ENCODE measurements at regions not wholly inside any gene's neighbourhood (a gene's known extent, or its start where the extent isn't known, plus 50 kb on each side); places are given as distances from the start of the nearest gene placed in this dataset.
"Not testable (repeated sequence)": the region's sequence is repeated elsewhere in the genome, so short reads cannot be mapped to it uniquely, and the experiment has no call there.

GRCh38 chr1:96220651-96221050, 500.9 kb upstream of the PTBP2 start:
- DNase-seq (ENCODE audit: low read depth in 2 of 3, low spot score in 2 of 3), result no peak

- DNase-seq (ENCODE audit: low read depth in 2 of 3, low spot score in 2 of 3), result no peak
These were observed 498.9 kb upstream of the PTBP2 start for GRCh38 chr1:96222701-96223100.

DNA sequence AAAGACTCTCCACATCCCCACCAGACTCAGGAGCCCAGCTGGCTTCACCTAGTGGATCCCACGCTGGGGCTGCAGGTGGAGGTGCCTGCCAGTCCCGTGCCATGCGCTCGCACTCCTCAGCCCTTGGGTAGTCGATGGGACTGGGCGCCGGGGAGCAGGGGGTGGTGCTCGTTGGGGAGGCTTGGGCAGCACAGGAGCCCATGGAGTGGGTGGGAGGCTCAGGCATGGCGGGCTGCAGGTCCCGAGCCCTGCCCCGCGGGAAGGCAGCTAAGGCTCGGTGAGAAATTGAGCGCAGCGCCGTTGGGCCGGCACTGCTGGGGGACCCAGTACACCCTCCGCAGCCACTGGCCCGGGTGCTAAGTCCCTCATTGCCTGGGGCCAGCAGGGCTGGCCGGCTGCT, 497.4 kb upstream of the PTBP2 start:
- not testable (repeated sequence) for DNase-seq (ENCODE audit: low read depth in 2 of 3, low spot score in 2 of 3)

GRCh38 chr1:96233422-96233821, 488.2 kb upstream of the PTBP2 start:
- DNase-seq (ENCODE audit: low read depth in 2 of 3, low spot score in 2 of 3), result no peak

DNA sequence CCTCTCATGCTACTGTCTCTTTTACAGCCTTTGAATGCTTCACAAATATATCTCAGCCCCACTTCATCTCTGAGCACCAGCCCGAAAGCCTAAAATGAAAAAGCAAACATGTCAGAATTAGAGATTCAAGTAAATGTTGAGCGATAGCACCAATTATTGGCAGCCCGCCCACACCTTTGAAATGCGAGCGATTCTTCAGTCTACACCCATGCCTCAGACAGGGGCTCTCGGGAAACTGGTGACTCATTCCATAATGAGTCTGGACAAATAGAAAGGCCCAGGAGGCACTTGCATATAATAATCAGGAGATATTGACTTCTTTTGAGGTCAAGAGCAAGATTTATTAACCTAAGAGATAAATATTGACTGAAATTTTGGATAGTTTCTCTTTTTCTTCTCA, 487.3 kb upstream of the PTBP2 start:
- no peak for DNase-seq (ENCODE audit: low read depth in 2 of 3, low spot score in 2 of 3)

- DNase-seq (ENCODE audit: low read depth in 2 of 3, low spot score in 2 of 3), result peak in 2 of 3 donors; percentile 22 to 52
These were observed 485.3 kb upstream of the PTBP2 start for GRCh38 chr1:96236156-96236739.

DNA sequence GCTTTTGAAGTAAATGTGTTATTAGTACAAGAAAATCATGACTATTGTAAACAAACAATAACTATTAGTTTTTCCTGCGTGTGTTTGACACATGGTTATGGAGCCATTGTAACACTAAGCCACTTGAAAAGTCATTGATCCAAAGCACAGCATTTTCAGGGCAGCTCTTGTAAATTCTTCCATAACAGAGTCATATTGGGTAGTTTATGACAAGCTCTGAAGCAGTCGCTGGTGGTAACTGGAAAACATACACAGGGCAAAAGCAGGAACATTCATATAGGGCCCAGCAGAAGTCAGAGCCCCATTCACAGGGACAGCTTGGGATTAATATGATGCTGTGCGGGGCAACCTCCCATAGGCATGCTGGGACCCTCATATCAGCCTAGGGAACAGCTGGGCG, 483.2 kb upstream of the PTBP2 start:
- no peak for DNase-seq (ENCODE audit: low read depth in 2 of 3, low spot score in 2 of 3)

DNA sequence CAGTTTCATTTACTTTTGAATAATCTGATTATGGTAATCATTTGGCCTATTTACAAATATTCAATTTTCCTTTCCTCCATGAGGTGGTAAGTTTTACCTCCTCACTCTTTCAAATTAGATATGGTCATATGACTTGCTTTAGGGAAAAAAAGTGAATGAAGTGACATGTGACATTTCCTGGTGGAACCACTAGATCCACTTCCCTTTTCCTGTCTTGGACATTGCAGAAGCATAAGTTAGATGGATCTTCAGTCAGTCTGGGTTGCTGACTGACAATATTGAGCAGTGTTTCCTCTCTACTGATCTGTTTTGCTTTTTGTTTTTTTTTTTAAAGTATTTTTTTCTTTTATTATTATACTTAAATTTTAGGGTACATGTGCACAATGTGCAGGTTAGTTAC, 481.1 kb upstream of the PTBP2 start:
- no peak for DNase-seq (ENCODE audit: low read depth in 2 of 3, low spot score in 2 of 3)

DNA sequence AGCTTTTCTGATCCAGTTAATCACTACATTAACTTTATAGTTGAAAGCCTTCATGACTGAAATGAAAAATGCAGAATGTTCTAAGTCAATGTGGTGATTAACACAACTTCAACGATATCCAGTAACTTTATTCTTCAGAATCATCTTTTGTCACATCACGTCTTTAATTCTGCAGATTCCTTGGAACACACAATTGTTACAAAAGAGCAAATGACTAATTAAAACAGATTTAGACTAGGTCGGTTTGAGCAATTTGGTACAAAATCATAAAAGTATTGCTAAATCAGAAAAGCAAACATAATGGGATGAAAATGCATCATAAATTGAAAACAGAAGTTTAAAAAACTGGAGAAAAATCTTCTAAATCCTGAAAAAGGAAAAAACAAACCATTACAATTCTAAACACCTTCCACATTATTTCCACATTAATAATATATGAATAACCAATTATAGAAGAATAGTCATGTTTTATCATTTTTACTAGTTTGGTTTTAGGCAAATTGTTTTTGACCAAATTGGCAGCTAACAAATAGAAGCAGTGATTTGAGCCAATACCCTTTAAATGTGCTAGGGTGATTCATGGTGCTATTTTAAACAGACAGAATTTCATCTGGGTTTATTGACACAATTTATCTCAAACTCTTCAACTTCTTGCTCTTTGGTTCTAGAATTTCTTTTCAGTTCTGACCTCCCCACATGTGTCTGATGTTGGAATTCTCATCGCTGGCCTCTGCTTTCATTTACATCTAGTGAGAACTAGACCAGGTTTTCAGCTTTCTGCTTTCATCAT, 468.1 kb upstream of the PTBP2 start:
- no peak for DNase-seq (ENCODE audit: low read depth in 2 of 3, low spot score in 2 of 3)

GRCh38 chr1:96256130-96256790, 465.3 kb upstream of the PTBP2 start:
- no peak for DNase-seq (ENCODE audit: low read depth in 2 of 3, low spot score in 2 of 3)

DNA sequence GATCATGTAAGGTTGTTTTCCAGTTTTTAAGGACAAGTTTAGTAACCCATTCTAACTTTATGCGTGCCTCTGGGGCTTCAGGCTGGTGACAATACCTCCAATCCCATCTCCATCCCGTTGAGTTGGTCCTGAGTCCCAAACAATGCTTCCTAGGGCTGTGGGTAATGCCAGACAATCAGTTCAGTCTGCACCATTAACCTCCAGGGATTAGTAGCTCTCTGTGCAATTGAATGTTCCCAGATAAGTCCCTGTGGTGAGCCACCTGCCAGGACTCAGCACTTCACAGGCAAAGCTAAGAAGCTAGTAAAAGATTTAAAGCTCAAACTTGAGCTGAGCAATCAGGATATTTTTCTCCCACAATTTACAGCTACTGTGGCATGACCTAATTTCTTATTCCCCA, 462.2 kb upstream of the PTBP2 start:
- no peak for DNase-seq (ENCODE audit: low read depth in 2 of 3, low spot score in 2 of 3)

- DNase-seq (ENCODE audit: low read depth in 2 of 3, low spot score in 2 of 3), result no peak
These were observed 440.1 kb upstream of the PTBP2 start for GRCh38 chr1:96281491-96281890.

DNA sequence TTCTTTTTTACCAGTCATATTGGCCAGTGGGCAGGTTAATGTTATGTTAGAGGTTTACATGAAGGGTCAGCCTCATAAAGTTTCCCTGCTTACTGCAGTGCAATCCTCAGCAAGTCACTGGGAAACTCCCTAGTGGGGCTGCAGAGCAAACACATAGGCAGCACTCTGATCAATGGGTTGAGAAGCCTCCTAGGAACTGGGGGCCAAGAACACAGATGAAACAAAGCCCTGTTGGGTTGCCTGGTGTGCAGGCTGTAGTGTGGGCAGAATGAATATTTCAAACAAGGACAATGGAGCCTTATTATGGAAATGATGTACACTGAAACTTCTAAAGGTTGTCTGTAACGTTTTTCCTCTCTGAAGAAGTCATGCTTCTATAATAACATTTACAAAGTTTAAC, 431.6 kb upstream of the PTBP2 start:
- DNase-seq (ENCODE audit: low read depth in 2 of 3, low spot score in 2 of 3), result no peak

- DNase-seq (ENCODE audit: low read depth in 2 of 3, low spot score in 2 of 3), result no peak
These were observed 430.8 kb upstream of the PTBP2 start for GRCh38 chr1:96290801-96291200.

DNA sequence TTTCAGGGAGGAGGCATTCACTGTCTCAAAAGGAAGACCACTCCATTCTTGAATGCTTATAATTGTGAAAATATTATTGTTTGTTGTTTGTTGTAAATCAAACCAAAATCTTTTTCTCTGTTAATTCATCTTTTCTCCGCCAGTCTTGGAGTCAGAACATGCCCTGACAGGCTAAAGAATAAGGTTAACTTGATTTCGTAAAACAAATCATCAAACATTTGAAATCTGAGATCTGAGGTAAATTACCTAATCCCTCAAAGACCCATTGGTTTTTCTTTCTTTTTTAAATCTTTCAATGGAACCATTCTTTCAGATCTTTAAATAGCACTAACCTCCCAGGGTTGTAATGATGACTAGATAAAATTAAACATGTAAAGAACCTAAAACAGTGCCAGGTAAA, 430.1 kb upstream of the PTBP2 start:
- DNase-seq (ENCODE audit: low read depth in 2 of 3, low spot score in 2 of 3), result no peak

DNA sequence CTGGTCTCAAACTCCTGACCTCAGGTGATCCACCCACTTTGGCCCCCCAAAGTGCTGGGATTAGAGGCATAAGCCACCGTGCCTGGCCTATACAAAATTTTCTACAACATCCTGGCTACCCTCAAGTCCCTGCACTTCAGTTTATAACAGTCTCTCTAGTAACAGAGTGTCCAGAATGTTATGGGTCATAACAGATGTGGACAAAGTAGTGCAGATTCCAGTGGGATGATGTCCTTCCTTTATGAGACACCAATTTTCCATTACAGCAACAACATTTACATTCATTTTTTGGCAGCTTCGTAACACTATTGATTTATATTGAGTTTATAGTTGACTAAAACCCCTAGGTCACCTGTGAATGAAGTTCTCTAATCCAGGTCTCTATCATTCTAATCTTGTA, 429.4 kb upstream of the PTBP2 start:
- DNase-seq (ENCODE audit: low read depth in 2 of 3, low spot score in 2 of 3), result no peak

DNA sequence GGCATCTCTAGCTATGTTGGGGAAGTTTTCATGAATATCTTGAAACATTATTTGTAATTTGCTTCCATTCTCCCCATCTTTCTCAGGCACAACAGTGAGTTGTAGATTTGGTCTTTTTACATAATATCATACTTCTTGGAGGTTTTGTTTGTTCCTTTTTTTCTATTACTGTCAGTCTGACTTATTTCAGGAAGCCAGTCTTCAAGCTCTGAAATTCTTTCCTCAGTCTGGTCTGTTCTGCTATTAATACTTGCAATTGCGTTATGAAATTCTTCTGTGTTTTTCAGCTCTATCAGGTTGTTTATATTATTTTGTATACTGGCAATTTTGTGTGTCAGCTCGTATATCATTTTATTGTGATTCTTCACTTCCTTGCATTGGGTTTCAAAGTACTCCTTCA, 424.6 kb upstream of the PTBP2 start:
- no peak for DNase-seq (ENCODE audit: low read depth in 2 of 3, low spot score in 2 of 3)

- no peak for DNase-seq (ENCODE audit: low read depth in 2 of 3, low spot score in 2 of 3)
These were observed 414.6 kb upstream of the PTBP2 start for GRCh38 chr1:96306809-96307560.

DNA sequence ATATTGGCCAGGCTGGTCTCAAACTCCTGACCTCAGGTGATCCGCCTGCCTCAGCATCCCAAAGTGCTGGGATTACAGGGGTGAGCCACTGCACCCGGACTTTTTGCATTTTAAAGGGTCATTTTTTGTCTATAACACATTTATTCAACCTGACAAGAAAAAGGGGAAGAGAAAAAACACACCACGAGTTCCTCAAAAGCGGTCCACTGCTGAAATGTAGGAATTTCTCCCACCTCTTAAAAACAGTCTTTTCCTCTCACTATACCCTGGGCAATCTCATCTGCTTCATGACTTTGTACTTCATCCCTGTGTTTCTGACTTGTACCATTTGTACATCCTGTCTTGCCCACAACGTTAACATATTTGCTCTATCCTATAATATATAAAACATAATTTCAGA, 413.3 kb upstream of the PTBP2 start:
- no peak for DNase-seq (ENCODE audit: low read depth in 2 of 3, low spot score in 2 of 3)

GRCh38 chr1:96309783-96310182, 411.8 kb upstream of the PTBP2 start:
- no peak for DNase-seq (ENCODE audit: low read depth in 2 of 3, low spot score in 2 of 3)

DNA sequence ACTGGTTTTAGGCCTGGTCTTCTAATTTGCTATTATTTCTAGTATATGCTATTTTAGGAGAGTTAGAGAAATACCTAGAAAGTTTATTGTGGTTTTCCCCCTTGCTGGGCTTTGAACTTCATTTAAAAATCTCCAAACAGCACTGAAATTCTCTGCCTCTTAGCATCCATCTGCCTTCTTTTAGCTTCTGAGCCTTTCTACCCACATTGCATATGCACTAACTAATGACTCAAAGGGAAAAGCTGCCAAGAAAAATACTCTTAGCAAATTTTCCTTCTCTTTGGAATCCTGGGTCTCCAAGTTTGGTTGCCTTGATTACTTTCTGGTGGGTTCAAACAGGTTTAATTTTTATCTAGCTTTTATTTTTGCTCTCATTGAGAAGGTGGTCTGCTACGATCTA, 408.4 kb upstream of the PTBP2 start:
- DNase-seq (ENCODE audit: low read depth in 2 of 3, low spot score in 2 of 3), result no peak
